ENCODE measurements at regions not wholly inside any gene's neighbourhood (a gene's known extent, or its start where the extent isn't known, plus 50 kb on each side); places are given as distances from the start of the nearest gene placed in this dataset.

- ChIA-PET CTCF (interaction anchor here (0.7 to 1.6 kb wide), 7 partner anchors 11 to 458 kb away, joined by 3 to 6 read pairs (median 3); no protein-coding TSS in a partner anchor), POLR2A (no interaction called here)
- DNase-seq (ENCODE audit: low read depth in 1 of 2, low spot score in 1 of 2) (peak in 1 of 2 experiments; percentile 50), FAIRE-seq (peak; percentile 91), ATAC-seq (peak; percentile 51 to 68; a peak in 4 of 6 replicates)
- Histone ChIP-seq H3K27ac (no peak overlapping the region), H3K4me2 (no peak overlapping the region), H3K9me3 (no peaks in the 10 kb centered on the region), H3K4me1 (peaks cover 10% of the 10 kb centered on the region), H3K4me3 (no peak overlapping the region)
- peak in 1 of 2 experiments; percentile 26; a peak in 2 of 5 replicates for TF ChIP-seq RAD21 (conservative IDR thresholded peaks at IDR 0.05 in 1 of 2, IDR thresholded peaks at IDR 0.05 in 1 of 2)
- TF ChIP-seq HMGXB4 (CRISPR knock-in tag; IDR thresholded peaks at IDR 0.05; ENCODE audit: borderline replicate concordance) = no peak
- no peak for TF ChIP-seq USF2 (IDR thresholded peaks at IDR 0.05)
- WGBS (ENCODE audit: missing lambda C conversion rate) = 91% methylated on average over 13 of the region's 13 CpGs
Measured at GRCh38 chr17:79504181-79504605, 106.7 kb downstream of the RBFOX3 start.

- FAIRE-seq = no peak
- WGBS (ENCODE audit: missing lambda C conversion rate) = 86% methylated on average over 15 of the region's 15 CpGs
- no peaks in the 10 kb centered on the region for H3K9me3 ChIP-seq
- H3K4me1 ChIP-seq = peaks cover 10% of the 10 kb centered on the region
- H3K4me2 ChIP-seq = no peak overlapping the region
- H3K4me3 ChIP-seq = no peak overlapping the region
- 0 out of 6 replicates have a peak overlapping the region, but pooled peaks of 1 of the 2 experiments have one; percentile 7 for H3K27ac ChIP-seq
- no peak; a peak in 1 of 6 replicates for ATAC-seq
- DNase-seq (ENCODE audit: low read depth in 1 of 2, low spot score in 1 of 2) = no peak
- ChIA-PET CTCF (interaction anchor here (0.7 to 1.6 kb wide), 6 partner anchors 9 to 457 kb away, joined by 3 to 6 read pairs (median 4); no protein-coding TSS in a partner anchor), POLR2A (no interaction called here)
- no peak for TF ChIP-seq CBX8 (IDR thresholded peaks at IDR 0.05)
- TF ChIP-seq PHF8 (IDR thresholded peaks at IDR 0.05; ENCODE audit: borderline replicate concordance, low read depth) = no peak
- no peak for TF ChIP-seq MAX (IDR thresholded peaks at IDR 0.05)
- TF ChIP-seq POLR2AphosphoS2 (conservative IDR thresholded peaks at IDR 0.05; ENCODE audit: low read length) = no peak
Measured at GRCh38 chr17:79503126-79503839, 107.6 kb downstream of the RBFOX3 start.

GRCh38 chr17:79501910-79502309 lies 108.9 kb downstream of the RBFOX3 start:
- no peaks in the 10 kb centered on the region for H3K9me3 ChIP-seq
- H3K27ac ChIP-seq = no peak overlapping the region; a peak in 1 of 6 replicates
- no peak for TF ChIP-seq SREBF2 (IDR thresholded peaks at IDR 0.05)
- TF ChIP-seq HES2 (IDR thresholded peaks at IDR 0.05) = no peak
- no peak for TF ChIP-seq RFX5 (IDR thresholded peaks at IDR 0.05)
- no peak for ATAC-seq
- H3K4me2 ChIP-seq = no peak overlapping the region
- POLR2A ChIA-PET = no interaction called here
- CTCF ChIA-PET = no interaction called here
- no peak for DNase-seq (ENCODE audit: low read depth in 1 of 2, low spot score in 1 of 2)
- H3K4me3 ChIP-seq = no peak overlapping the region
- peaks cover 10% of the 10 kb centered on the region for H3K4me1 ChIP-seq
- no peak for FAIRE-seq
- 95% methylated on average over 3 of the region's 3 CpGs for WGBS (ENCODE audit: missing lambda C conversion rate)

- H3K27ac ChIP-seq = peak overlapping the region in 1 of 2 experiments; percentile 43; a peak in 3 of 6 replicates
- H3K4me3 ChIP-seq = no peak overlapping the region
- WGBS (ENCODE audit: missing lambda C conversion rate) = 76% methylated on average over 23 of the region's 23 CpGs
- CTCF ChIA-PET = interaction anchor here (0.6 kb wide), 1 partner anchor 126 kb away, joined by 3 read pairs; no protein-coding TSS in a partner anchor
- FAIRE-seq = no peak
- no peak for ATAC-seq
- TF ChIP-seq JUNB (IDR thresholded peaks at IDR 0.05) = no peak
- no peak for TF ChIP-seq RCOR1 (IDR thresholded peaks at IDR 0.05; ENCODE audit: low read depth, low read length)
- peaks cover 19% of the 10 kb centered on the region for H3K4me1 ChIP-seq
- DNase-seq (ENCODE audit: low read depth in 1 of 2, low spot score in 1 of 2) = no peak
- POLR2A ChIA-PET = no interaction called here
- no peaks in the 10 kb centered on the region for H3K9me3 ChIP-seq
- 0 out of 3 replicates have a peak overlapping the region, but pooled peaks have one; percentile 2 for H3K4me2 ChIP-seq
Measured at GRCh38 chr17:79500745-79501618, 109.9 kb downstream of the RBFOX3 start.

Data from A549 (cell line).